ENCODE measurements at regions not wholly inside any gene's neighbourhood (a gene's known extent, or its start where the extent isn't known, plus 50 kb on each side); places are given as distances from the start of the nearest gene placed in this dataset.

DNA sequence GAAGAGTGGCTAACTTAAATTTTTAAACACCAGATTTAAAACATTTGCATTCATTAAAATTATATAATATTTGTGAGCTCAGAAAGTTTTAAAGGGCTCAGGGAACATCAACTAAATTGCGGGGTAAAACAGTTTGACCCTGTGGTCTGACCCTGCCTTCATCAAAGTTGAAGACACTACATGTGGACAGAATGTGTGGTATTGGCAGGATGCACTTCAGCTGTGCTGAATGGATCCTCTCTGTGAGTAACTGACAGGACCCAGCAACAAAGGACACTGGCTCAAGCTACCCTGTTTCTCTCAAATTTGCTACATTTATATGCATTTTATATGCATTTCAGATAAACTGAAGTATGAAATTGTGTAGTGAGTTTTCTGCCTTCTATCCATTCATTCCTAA is 288.5 kb downstream of the ZNF608 start:
- Histone ChIP-seq H3K4me2 (no peak overlapping the region), H2AFZ (ENCODE audit: low read depth) (no peak overlapping the region), H3K36me3 (ENCODE audit: insufficient read depth) (no peaks in the 10 kb centered on the region)

GRCh38 chr5:124457101-124457500 is 289.3 kb downstream of the ZNF608 start:
- Histone ChIP-seq H3K79me2 (ENCODE audit: insufficient read depth, low read depth) (no peaks in the 10 kb centered on the region), H4K20me1 (ENCODE audit: insufficient read depth) (no peaks in the 10 kb centered on the region), H3K36me3 (ENCODE audit: insufficient read depth) (no peaks in the 10 kb centered on the region), H3K27me3 (ENCODE audit: insufficient read depth, low read depth) (no peaks in the 10 kb centered on the region), H3K9ac (no peak overlapping the region), H3K4me2 (no peak overlapping the region), H2AFZ (ENCODE audit: low read depth) (no peak overlapping the region), H3K27ac (no peak overlapping the region), H3K4me3 (IDR thresholded peaks at IDR 0.05; ENCODE audit: insufficient read depth, low read depth, low read length) (no peak overlapping the region), H3K4me1 (ENCODE audit: low read depth, poor library complexity, severe bottlenecking) (peaks cover 37% of the 10 kb centered on the region)
- TF ChIP-seq, protein P1, sequence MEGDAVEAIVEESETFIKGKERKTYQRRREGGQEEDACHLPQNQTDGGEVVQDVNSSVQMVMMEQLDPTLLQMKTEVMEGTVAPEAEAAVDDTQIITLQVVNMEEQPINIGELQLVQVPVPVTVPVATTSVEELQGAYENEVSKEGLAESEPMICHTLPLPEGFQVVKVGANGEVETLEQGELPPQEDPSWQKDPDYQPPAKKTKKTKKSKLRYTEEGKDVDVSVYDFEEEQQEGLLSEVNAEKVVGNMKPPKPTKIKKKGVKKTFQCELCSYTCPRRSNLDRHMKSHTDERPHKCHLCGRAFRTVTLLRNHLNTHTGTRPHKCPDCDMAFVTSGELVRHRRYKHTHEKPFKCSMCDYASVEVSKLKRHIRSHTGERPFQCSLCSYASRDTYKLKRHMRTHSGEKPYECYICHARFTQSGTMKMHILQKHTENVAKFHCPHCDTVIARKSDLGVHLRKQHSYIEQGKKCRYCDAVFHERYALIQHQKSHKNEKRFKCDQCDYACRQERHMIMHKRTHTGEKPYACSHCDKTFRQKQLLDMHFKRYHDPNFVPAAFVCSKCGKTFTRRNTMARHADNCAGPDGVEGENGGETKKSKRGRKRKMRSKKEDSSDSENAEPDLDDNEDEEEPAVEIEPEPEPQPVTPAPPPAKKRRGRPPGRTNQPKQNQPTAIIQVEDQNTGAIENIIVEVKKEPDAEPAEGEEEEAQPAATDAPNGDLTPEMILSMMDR (conservative IDR thresholded peaks at IDR 0.05; ENCODE audit: low read depth, low read length) = no peak

More for the DNA sequence above, 288.5 kb downstream of the ZNF608 start:
- no peak overlapping the region for H3K4me3 ChIP-seq (IDR thresholded peaks at IDR 0.05; ENCODE audit: insufficient read depth, low read depth, low read length)
- no peaks in the 10 kb centered on the region for H3K79me2 ChIP-seq (ENCODE audit: insufficient read depth, low read depth)
- no peaks in the 10 kb centered on the region for H3K27me3 ChIP-seq (ENCODE audit: insufficient read depth, low read depth)
- H3K9ac ChIP-seq = no peak overlapping the region
- TF ChIP-seq, protein P1 (conservative IDR thresholded peaks at IDR 0.05; ENCODE audit: low read depth, low read length) = no peak
- no peak overlapping the region for H3K27ac ChIP-seq
- H3K4me1 ChIP-seq (ENCODE audit: low read depth, poor library complexity, severe bottlenecking) = peaks cover 29% of the 10 kb centered on the region
- H4K20me1 ChIP-seq (ENCODE audit: insufficient read depth) = no peaks in the 10 kb centered on the region

- H2AFZ ChIP-seq (ENCODE audit: low read depth) = no peak overlapping the region
- no peaks in the 10 kb centered on the region for H3K27me3 ChIP-seq (ENCODE audit: insufficient read depth, low read depth)
- TF ChIP-seq, protein P1 (conservative IDR thresholded peaks at IDR 0.05; ENCODE audit: low read depth, low read length) = no peak
Measured at GRCh38 chr5:124456249-124456648, 290.2 kb downstream of the ZNF608 start.

DNA sequence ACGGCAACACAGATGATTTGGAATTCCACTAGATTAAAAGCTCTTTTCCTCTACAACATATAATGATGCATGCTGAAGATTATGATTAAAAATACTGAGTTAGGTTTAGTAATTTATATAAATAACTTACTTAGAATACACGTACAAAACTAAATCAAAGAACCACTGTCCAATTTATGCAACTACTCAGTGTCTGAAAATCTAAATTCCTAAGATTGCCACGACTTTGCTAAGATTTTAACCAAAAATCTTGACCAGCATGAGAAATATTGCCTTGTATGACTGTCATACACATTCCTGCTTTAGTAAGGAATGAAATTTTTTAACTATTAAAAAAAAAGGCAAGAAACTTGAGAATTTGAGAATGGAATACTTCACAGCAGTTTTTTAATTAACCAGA is 292.4 kb downstream of the ZNF608 start:
- H4K20me1 ChIP-seq (ENCODE audit: insufficient read depth) = no peaks in the 10 kb centered on the region
- H3K79me2 ChIP-seq (ENCODE audit: insufficient read depth, low read depth) = no peaks in the 10 kb centered on the region
- peak overlapping the region; percentile 19; the same call in 1 of the 2 replicates for H2AFZ ChIP-seq (ENCODE audit: low read depth)
- peaks cover 53% of the 10 kb centered on the region for H3K4me1 ChIP-seq (ENCODE audit: low read depth, poor library complexity, severe bottlenecking)
- H3K4me2 ChIP-seq = peak overlapping the region; percentile 59
- peak overlapping the region; percentile 72 for H3K27ac ChIP-seq
- no peaks in the 10 kb centered on the region for H3K27me3 ChIP-seq (ENCODE audit: insufficient read depth, low read depth)
- TF ChIP-seq, protein P1 (conservative IDR thresholded peaks at IDR 0.05; ENCODE audit: low read depth, low read length) = no peak
- no peaks in the 10 kb centered on the region for H3K36me3 ChIP-seq (ENCODE audit: insufficient read depth)
- no peak overlapping the region for H3K9ac ChIP-seq
- no peak overlapping the region for H3K4me3 ChIP-seq (IDR thresholded peaks at IDR 0.05; ENCODE audit: insufficient read depth, low read depth, low read length)

More at GRCh38 chr5:124456249-124456648, 290.2 kb downstream of the ZNF608 start:
- Histone ChIP-seq H3K4me2 (no peak overlapping the region), H3K9ac (no peak overlapping the region), H3K79me2 (ENCODE audit: insufficient read depth, low read depth) (no peaks in the 10 kb centered on the region), H4K20me1 (ENCODE audit: insufficient read depth) (no peaks in the 10 kb centered on the region), H3K27ac (no peak overlapping the region), H3K4me3 (IDR thresholded peaks at IDR 0.05; ENCODE audit: insufficient read depth, low read depth, low read length) (no peak overlapping the region), H3K4me1 (ENCODE audit: low read depth, poor library complexity, severe bottlenecking) (peaks cover 46% of the 10 kb centered on the region), H3K36me3 (ENCODE audit: insufficient read depth) (no peaks in the 10 kb centered on the region)
